ENCODE measurements at regions not wholly inside any gene's neighbourhood (a gene's known extent, or its start where the extent isn't known, plus 50 kb on each side); places are given as distances from the start of the nearest gene placed in this dataset.

DNA sequence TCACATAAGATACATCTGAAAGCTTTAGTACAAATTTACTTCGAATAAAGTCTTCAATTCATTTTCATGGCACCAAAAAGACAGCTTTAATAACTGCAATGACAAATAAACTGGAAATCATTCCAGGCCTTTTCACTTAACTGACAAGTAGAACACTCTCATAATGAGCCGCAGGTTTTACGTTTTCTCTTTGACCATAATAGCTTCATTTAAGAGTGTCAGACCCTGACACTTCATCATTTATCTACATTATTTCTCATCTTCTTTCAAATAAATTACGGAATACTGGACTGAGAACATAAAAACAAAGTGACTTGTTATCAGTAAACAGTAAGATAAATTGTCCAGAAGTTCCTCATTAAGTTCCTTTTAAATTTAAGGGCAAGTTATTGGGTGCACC lies 1252.9 kb upstream of the ACVR2A start:
- no peak for ATAC-seq
- no peak for TF ChIP-seq ZNF565 (CRISPR knock-in tag; conservative IDR thresholded peaks at IDR 0.05; ENCODE audit: low read depth)
- TF ChIP-seq ARNTL (CRISPR knock-in tag; IDR thresholded peaks at IDR 0.05; ENCODE audit: borderline replicate concordance, low read depth): no peak
- TF ChIP-seq GLIS3 (CRISPR knock-in tag; IDR thresholded peaks at IDR 0.05): no peak
- no peak for TF ChIP-seq RARB (CRISPR knock-in tag; IDR thresholded peaks at IDR 0.05)
- TF ChIP-seq CSDC2 (CRISPR knock-in tag; IDR thresholded peaks at IDR 0.05): no peak

DNA sequence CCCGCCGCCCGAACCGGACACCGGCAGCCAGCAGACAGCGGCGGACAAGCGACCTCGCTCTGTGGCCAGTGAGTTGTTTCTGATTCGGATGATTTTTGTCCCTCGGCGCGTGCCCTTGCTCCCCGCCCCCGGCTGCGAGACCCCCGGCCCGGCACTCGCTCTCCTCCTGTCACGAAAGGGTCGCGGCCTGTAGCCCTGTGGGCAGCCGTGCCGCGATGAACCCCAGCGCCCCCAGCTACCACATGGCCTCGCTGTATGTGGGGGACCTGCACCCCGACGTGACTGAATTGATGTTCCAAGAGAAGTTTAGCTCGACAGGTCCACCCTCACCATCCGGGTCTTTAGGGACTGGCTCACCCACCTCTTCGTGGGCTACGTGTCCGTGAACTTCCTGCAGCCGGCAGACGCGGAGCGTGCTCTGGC lies 1257.5 kb upstream of the ACVR2A start:
- TF ChIP-seq ZNF8 (CRISPR knock-in tag; IDR thresholded peaks at IDR 0.05) (no peak), ESRRG (CRISPR knock-in tag; IDR thresholded peaks at IDR 0.05) (no peak), ZNF565 (CRISPR knock-in tag; conservative IDR thresholded peaks at IDR 0.05; ENCODE audit: low read depth) (no peak), ZNF70 (CRISPR knock-in tag; IDR thresholded peaks at IDR 0.05) (no peak), ZFP3 (CRISPR knock-in tag; IDR thresholded peaks at IDR 0.05) (no peak), ZC3H10 (CRISPR knock-in tag; IDR thresholded peaks at IDR 0.05) (no peak), GLIS3 (CRISPR knock-in tag; IDR thresholded peaks at IDR 0.05) (no peak), ARNTL (CRISPR knock-in tag; IDR thresholded peaks at IDR 0.05; ENCODE audit: borderline replicate concordance, low read depth) (no peak), ZFP30 (CRISPR knock-in tag; IDR thresholded peaks at IDR 0.05) (no peak)
- TF ChIP-seq, protein P1, sequence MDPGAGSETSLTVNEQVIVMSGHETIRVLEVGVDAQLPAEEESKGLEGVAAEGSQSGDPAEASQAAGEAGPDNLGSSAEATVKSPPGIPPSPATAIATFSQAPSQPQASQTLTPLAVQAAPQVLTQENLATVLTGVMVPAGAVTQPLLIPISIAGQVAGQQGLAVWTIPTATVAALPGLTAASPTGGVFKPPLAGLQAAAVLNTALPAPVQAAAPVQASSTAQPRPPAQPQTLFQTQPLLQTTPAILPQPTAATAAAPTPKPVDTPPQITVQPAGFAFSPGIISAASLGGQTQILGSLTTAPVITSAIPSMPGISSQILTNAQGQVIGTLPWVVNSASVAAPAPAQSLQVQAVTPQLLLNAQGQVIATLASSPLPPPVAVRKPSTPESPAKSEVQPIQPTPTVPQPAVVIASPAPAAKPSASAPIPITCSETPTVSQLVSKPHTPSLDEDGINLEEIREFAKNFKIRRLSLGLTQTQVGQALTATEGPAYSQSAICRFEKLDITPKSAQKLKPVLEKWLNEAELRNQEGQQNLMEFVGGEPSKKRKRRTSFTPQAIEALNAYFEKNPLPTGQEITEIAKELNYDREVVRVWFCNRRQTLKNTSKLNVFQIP (CRISPR knock-in tag; IDR thresholded peaks at IDR 0.05; ENCODE audit: borderline replicate concordance, low read depth): no peak
- TF ChIP-seq, protein P2, sequence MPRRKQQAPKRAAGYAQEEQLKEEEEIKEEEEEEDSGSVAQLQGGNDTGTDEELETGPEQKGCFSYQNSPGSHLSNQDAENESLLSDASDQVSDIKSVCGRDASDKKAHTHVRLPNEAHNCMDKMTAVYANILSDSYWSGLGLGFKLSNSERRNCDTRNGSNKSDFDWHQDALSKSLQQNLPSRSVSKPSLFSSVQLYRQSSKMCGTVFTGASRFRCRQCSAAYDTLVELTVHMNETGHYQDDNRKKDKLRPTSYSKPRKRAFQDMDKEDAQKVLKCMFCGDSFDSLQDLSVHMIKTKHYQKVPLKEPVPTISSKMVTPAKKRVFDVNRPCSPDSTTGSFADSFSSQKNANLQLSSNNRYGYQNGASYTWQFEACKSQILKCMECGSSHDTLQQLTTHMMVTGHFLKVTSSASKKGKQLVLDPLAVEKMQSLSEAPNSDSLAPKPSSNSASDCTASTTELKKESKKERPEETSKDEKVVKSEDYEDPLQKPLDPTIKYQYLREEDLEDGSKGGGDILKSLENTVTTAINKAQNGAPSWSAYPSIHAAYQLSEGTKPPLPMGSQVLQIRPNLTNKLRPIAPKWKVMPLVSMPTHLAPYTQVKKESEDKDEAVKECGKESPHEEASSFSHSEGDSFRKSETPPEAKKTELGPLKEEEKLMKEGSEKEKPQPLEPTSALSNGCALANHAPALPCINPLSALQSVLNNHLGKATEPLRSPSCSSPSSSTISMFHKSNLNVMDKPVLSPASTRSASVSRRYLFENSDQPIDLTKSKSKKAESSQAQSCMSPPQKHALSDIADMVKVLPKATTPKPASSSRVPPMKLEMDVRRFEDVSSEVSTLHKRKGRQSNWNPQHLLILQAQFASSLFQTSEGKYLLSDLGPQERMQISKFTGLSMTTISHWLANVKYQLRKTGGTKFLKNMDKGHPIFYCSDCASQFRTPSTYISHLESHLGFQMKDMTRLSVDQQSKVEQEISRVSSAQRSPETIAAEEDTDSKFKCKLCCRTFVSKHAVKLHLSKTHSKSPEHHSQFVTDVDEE (CRISPR knock-in tag; IDR thresholded peaks at IDR 0.05): no peak
- ATAC-seq: no peak

DNA sequence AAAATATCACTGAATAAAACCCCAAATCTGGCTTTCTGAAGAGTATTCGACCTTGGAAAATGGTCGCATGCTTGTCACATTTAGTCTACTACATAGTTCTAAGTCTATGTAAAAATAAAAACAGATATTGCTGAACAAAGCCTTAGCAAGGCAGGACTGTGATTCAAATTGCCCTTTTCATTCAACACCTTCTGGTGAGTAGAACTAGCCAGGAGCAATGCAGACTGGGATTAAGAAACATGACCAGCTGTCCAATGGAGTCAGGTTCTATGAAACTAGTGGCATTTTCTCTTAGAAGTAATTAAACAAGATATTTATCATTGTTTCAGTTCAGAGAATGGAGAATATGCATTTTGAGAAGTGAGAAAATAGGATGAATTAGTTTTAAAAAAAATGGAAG lies 1260.5 kb upstream of the ACVR2A start:
- no peak for ATAC-seq
- TF ChIP-seq CSDC2 (CRISPR knock-in tag; IDR thresholded peaks at IDR 0.05) (no peak), ZFP30 (CRISPR knock-in tag; IDR thresholded peaks at IDR 0.05) (no peak), ZNF565 (CRISPR knock-in tag; conservative IDR thresholded peaks at IDR 0.05; ENCODE audit: low read depth) (no peak), BACH2 (CRISPR knock-in tag; IDR thresholded peaks at IDR 0.05; ENCODE audit: borderline replicate concordance) (no peak), TCF4 (CRISPR knock-in tag; IDR thresholded peaks at IDR 0.05; ENCODE audit: borderline replicate concordance) (no peak), SNAI2 (CRISPR knock-in tag; IDR thresholded peaks at IDR 0.05) (no peak), PPARA (CRISPR knock-in tag; IDR thresholded peaks at IDR 0.05; ENCODE audit: borderline replicate concordance) (no peak)
- TF ChIP-seq, protein P2 (CRISPR knock-in tag; IDR thresholded peaks at IDR 0.05): no peak

DNA sequence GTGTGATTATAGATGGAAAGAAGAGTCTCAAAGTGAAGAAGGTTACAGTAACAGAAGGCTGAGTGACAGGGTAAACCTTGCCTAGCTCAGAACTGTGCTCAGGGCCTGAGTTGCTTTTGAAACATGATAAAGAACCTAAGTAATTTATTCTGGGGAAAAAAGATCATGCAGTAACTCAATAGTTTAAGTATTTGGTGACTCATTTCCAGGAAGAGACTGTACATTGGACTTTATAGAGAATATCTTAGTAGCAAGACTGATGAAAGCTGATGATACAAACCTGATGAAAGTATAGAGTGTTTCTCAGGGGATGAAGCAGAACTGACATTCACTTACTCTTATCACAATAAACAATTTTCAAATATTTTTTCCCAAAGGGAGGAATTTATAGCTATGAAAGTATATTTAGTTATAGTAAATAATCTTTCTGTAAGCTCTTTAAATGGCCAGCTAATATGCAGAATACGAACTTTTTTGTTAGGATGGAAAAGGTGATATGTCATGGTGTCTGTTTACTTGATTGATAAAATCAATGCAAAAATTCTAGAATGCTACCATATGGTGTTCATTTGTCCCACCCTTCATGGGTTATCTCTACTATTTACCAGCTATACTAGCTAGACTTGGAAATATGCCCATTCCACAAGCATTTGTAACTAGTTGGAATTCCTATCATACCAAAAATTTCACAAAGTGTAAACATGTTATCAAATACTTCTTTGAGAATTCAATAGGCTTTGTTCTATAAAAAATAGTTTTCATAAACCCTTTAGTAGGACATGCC lies 1265.5 kb upstream of the ACVR2A start:
- peak; percentile 93 for ATAC-seq
- no peak for TF ChIP-seq ARNTL (CRISPR knock-in tag; IDR thresholded peaks at IDR 0.05; ENCODE audit: borderline replicate concordance, low read depth)

DNA sequence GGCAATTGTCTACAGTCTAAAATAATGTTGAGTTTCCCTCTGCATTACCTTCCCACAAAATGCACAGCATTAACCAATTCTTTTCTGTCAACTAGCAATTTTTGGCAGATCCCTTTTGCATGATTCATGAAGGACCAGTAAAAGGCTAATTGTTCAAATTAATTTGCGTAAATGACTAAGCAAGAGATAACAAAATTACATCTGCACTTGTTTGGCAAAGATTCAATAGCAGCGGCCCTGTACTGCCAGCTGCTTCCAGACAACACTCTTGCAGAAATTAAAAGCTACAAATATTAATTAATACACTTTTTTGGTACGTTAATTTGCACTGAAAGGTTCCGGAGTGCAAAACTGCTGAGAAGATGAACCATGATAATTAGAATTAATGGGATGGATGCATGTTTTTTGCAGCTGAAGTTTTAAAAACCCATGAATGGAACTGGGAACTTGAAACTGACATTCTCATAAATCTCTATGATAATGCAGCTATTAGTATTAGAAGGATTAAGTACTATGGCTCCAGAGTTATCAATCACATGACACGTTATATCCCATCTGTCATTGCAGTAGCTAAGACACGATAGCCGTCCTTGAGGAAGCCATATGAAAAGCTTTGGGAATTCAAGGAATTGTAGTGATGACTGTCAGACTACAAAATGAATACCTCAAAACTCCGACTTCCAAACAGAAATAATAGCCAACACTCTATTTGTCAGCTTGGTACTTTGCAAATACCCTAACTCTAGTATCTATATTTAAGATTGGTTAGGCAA lies 1268.3 kb upstream of the ACVR2A start:
- TF ChIP-seq ZC3H10 (CRISPR knock-in tag; IDR thresholded peaks at IDR 0.05) (0 out of 2 replicates have a peak, but pooled peaks have one; percentile 20), ESRRG (CRISPR knock-in tag; IDR thresholded peaks at IDR 0.05) (no peak)
- ATAC-seq: no peak
